Stimulated activated CD8-positive, alpha-beta memory T cell treated with anti-CD3 and anti-CD28 coated beads, Interleukin-7, amount 100 ng/mL, for 1 hour (primary cell): ENCODE measurements at regions not wholly inside any gene's neighbourhood (a gene's known extent, or its start where the extent isn't known, plus 50 kb on each side); places are given as distances from the start of the nearest gene placed in this dataset.
"Not testable (repeated sequence)": the region's sequence is repeated elsewhere in the genome, so short reads cannot be mapped to it uniquely, and the experiment has no call there.

Experiments
- DNase-seq, 2 donors: peaks; one replicate each; pipeline ENCODE4 v3.0.0-alpha.2; 2020; ENCODE audit warnings: low read depth in 2 of 2

DNA sequence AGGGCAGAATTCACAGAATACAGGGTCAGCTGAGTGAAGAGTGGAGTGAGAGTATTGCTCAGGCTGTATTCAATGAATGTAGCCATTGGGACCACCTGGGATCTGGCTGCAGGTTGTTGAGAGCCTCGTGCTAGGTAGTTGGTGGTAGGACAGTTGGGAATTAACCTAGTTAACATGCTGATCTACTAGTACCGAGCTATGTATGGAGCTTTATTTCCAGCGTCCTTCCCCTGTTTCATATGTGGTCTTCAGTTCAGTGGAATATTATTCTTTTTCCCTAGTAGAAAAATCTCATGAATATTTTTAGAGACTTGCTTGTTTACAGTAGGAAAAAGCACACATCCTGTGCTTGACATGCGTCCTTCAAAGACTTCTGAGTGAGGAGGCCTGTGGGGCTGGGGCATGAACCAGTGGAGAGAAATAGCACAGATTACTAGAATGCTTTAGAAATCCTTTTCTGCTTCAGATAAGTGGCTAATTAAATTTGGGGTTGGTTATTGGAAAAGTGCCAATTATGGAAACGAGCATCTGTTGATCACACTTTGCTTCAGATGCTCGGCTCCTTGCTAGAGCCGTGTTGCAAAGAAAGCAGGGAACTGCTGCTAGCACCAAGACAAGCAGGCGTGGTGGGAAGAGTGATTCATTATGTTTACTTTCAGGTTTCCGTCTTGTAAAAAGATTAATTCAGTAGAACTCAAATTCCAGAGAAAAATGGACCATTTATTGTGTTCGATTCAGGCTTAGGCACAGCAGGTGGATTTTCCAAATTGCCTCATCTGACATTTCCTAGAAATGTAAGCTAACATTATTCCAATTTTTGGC is 53.6 kb downstream of the ARF6 start:
- no peak for DNase-seq

DNA sequence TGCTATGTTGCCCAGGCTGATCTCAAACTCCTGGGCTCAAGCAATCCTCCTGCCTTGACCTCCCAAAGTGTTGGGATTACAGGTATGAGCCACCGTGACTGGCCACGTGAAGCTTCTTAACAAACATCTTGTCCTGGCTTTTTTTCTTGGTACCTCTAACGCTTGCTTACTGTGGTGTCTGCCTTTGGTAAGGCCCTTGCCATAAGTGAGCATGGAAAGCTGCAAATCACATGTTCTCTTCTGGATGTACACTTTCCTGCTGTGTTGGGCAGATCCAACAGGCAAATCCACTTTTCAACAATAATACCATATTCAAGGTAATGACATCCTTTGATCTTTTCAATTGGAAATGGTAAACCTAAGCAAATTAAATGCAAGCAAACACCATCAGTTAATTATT is 54.6 kb downstream of the ARF6 start:
- no peak for DNase-seq

DNA sequence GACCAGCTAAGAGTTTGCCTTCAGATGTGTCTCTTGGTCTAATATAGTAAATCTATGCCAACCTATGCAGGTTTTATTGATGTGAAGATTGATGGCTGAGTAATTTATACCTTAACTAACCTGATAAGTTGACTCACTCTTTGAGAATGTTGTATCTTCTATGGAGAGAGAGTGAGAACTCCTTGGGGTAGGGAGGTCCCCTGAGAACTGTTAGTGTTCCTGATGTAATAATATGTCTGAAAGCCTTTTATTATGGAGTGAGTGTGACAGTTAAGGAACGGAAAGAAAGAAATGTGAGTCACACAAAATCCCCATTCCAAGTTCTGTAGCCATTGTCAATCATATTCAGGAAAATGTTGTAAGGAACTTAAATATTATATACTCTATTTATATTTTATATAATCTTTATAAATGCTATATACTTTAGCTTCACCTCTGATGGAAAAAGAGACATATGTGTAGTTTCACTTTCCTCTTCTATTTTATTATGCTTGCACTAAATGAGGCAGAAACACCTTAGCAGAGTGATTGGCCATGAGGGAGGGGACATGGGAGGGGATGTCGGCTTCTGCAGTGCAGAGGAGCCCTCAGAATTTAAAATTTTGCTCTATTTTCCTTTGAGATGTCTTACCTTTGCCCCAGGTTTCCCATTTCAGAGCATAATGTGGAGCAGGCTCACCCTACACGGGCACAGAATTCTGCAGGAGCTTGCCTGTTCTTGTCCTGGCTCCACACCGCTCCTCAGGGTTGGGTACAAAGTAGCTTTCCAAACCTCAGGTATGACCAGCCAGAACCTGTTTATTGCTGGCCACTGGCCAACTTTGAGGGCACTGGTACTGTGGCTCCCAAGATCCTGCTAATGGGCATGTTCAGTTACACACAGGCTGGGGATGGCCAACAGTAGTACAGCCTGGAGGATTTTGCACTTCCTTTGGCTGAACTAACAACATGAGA is 57.7 kb downstream of the ARF6 start:
- DNase-seq = no peak

DNA sequence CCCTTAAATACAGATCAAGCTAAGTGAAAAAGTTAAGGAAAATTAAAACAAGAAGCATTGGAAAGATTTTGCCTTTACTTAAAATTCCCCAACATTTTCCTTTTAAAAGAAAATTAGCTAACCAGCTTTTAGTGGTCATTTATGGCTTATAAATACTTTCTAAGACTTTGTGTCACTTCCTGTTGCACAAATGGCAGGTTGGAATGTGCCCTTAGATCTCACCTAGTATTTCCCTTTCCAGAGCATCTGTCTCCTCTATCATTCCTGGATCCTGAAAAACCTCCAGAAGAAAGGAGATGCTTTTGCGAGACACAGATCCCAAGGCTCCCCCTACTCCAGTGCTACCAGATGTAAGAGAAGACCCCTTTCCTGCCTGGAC is 58.3 kb downstream of the ARF6 start:
- no peak for DNase-seq

DNA sequence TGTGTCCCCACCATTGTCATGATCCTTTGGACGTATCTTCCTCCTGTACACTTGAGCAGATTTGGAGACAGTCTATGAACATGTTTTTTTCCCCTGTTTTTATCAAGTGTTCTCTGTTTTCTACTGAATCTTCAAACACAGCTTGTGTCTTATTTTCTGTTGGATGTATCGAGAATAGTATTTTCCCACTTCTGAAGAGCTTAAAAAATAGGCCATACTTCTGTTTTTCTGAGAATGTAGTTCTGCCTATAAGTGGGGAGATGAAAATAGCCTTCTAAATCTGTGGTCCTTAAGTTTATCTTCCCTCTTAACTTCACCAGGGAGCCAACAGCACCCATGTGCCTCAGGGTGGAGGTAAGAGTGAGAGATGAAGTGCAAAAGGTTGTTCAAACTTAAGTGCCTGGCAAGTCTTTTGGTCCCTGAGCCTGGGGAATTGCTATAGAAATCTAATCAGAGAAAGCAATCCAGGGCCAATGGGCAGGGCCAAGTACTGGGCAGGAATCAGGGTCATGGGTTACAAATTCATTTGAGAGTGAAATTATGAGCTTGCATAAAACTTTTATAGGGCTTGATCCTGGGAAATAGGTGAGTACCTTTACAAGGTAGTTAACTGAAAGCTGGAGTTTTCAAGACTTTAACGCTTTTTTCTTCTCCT is 58.9 kb downstream of the ARF6 start:
- no peak for DNase-seq

DNA sequence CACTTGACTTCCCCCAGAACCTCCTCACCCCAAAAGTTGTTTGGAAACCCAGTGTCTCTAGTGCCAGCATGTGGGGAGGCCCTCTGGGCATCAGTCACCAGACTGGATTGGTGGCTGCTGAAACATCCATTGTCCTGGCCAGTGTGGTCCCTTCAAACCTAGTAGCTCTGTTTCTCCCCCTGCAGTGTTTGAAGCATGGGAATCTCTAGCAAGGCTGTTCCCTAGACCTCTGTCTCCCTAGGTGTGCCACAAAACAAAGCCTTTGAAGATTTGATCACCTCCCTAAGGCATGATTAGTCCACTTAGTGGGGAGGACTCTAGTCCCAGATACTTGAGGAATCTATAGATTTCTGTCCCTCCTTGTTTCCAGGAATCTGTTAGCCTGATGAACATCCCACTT is 60.3 kb downstream of the ARF6 start:
- no peak for DNase-seq

DNA sequence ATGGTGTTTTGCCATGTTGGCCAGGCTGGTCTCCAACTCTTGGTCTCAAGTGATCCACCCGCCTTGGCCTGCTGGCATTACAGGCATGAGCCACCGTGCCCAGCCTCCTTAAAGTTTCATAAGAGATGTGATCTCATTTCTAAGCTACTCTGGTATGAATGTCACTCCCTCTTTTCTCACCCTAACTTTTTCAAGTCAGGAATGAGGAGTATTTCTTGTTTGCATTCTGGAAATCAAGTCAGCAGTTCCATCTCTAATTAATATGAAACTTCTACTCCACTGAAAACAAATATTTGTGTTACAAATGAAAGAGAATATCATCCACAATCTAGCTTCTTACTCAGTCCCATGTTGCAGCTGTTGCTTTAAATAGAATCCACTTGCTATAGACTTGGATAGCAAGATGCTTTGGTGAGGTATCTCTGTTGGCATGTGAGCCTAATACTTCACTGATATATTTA is 61.3 kb downstream of the ARF6 start:
- no peak for DNase-seq

- DNase-seq = no peak
These were observed 62.1 kb downstream of the ARF6 start for GRCh38 chr14:49955024-49955423.

DNA sequence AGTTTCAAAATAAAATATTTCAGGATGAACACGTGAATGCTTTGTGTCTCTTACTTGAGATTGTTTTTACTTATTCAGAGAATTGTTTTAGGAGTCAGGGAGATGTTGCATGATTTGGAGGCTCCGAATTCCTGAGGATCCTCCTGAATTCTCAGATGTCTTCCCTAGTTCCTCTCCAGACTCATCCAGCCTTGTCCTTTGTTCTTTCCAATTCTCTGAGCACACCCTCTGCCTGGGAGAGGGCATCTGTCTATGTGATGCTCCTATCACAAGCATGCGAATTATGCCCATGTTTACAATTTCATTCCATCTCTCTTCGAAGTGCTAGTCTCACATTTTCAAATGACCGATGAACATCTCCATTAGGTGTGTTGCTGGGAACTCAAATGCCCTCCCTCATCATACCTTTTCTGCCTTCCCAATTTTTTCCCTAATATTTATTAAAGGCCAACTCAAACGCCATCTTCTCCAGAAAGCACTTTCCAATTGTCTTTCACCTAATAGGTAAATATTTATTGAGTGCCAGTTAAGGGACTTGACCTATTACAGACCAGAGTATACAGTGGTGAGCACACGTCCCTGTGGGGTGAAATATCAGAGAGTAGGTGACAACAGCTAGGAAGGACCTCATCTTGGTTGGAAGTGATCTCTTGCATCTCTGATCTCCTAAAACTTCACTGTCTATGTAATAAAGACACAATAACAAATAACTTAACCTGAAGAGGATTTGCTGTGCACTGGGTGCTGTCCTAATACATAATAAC is 64.4 kb downstream of the ARF6 start:
- DNase-seq = no peak

- no peak for DNase-seq
These were observed 67.0 kb downstream of the ARF6 start for GRCh38 chr14:49959822-49960408.

- no peak for DNase-seq
These were observed 67.6 kb downstream of the ARF6 start for GRCh38 chr14:49960453-49960852.

- no peak for DNase-seq
These were observed 68.7 kb downstream of the ARF6 start for GRCh38 chr14:49961270-49962222.

GRCh38 chr14:49962621-49963020 is 69.7 kb downstream of the ARF6 start:
- no peak for DNase-seq

DNA sequence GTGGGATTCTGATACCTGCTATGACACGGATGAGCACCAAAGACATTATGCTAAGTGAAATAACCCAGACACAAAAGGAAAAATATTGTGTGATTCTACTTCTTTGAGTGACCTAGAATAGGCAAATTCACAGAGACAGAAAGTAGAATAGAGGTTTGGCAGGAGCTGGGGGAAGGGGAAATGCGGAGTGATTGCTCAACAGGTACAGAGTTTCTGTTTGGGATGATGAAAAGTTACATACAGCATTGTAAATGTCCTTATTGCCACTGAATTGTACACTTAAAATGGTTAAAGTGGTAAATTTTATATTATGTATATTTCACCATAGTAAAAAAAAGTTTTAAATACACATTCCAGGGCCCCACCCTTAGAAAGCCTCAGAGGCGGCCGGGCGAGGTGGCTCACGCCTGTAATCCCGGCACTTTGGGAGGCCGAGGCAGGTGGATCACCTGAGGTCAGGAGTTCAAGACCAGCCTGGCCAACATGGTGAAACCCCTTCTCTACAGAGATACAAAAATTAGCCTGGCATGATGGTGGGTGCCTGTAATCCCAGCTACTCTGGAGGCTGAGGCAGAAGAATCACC is 72.3 kb downstream of the ARF6 start:
- DNase-seq = not testable (repeated sequence)

DNA sequence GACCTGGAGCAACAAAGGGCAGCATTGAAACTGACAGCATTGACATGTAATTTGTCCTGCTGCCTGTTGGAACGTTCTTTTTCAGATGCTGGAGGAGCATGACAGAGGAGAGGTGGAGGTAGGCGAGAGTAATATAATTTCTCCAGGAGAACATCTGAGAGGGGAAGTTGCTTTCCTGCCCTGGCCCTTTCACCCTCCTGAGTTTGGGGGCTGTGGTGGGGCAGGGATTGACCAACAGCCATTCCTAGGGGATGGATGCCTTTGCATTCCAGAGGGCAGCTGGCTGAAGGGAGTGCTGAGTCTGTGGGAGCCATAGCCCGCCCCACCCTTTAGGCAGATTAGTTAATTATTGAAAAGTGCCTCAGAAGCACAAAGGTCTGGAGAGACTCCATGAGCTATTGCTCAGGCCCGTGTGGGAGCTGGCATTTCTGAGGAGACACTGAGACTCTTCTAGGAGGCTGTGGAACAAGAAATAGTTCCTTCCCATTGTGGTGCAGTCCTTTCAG is 73.5 kb downstream of the ARF6 start:
- DNase-seq = no peak

- DNase-seq = no peak
These were observed 74.2 kb downstream of the ARF6 start for GRCh38 chr14:49966971-49967630.

DNA sequence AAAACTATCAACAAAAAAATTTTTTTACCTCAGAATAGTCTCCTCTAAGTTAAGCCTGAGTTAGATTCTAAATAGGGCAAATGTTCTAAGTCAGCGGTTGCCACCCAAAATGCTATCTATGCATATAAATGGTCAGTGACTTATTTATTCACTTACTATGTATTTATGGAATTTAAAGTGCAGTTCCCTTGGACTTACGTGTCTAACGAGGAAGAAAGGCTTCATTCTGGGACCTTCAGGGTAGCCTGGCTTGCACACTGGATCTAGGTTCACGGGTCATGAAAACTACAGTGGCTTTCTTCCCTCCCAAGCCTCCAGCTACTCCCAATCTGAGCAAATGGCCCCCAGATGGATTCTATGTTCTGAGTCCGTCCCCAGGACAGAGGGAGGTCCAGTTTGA is 77.1 kb downstream of the ARF6 start:
- no peak for DNase-seq

- DNase-seq = no peak
These were observed 77.7 kb downstream of the ARF6 start for GRCh38 chr14:49970474-49971147.
